Panc1 (cell line): ENCODE measurements at regions not wholly inside any gene's neighbourhood (a gene's known extent, or its start where the extent isn't known, plus 50 kb on each side); places are given as distances from the start of the nearest gene placed in this dataset.

ENCODE experiments used
- ATAC-seq: fragments of 200-7000 bp; cut with Tn5 transposase; 2 replicates; pipeline ENCODE4 v1.9.1; 2020; ENCODE audit warnings: mild to moderate bottlenecking, moderate library complexity
- BruUV-seq: library from RNA; stranded (reverse); fragments of 400-500 nt; replicated peaks from 2 replicates; lab custom pipeline; 2021; lab: Mats Ljungman, UMichigan
- CTCF ChIA-PET: fragments of 300-600 bp; sonication (Branson Sonifier 250); formaldehyde crosslinking; loops from one replicate; lab custom pipeline; 2022; ENCODE audit warnings: antibody characterized with exemption; lab: Charles Lee
- POLR2A ChIA-PET: fragments of 300-600 bp; sonication (Branson Sonifier 250); formaldehyde crosslinking; loops from one replicate; lab custom pipeline; 2022; ENCODE audit warnings: antibody characterized with exemption; lab: Charles Lee
- DNase-seq: peaks from one replicate; pipeline ENCODE4 v3.0.0-alpha.2; 2010; ENCODE audit warnings: low read depth, low spot score
- H3K27ac ChIP-seq: 2 replicates; pipeline ENCODE4 v1.5.1; 2011; ENCODE audit warnings: mild to moderate bottlenecking, low read length, inconsistent platforms
- H3K27me3 ChIP-seq: fragments of 200-500 bp; sonication (Bioruptor generic); 2 replicates; pipeline ENCODE4 v1.6.0; 2014; ENCODE audit warnings: low read length, inconsistent platforms; ENCODE audit not compliant: control insufficient read depth, insufficient read depth
- H3K36me3 ChIP-seq: fragments of 200-500 bp; sonication (Bioruptor generic); 2 replicates; pipeline ENCODE4 v1.5.1; 2014; ENCODE audit warnings: inconsistent platforms, mild to moderate bottlenecking, low read length, moderate library complexity; ENCODE audit not compliant: control insufficient read depth, insufficient read depth
- H3K4me1 ChIP-seq: 2 replicates; pipeline ENCODE4 v1.5.1; 2011; ENCODE audit warnings: inconsistent platforms, mild to moderate bottlenecking, low read length, moderate library complexity; ENCODE audit not compliant: control insufficient read depth, insufficient read depth
- H3K4me3 ChIP-seq, 2 experiments: 2 replicates each; pipeline ENCODE4 v1.5.1; 2011 to 2012; ENCODE audit warnings: low read depth in 2 of 2, low read length in 2 of 2, mild to moderate bottlenecking in 2 of 2, inconsistent platforms in 1 of 2, moderate library complexity in 1 of 2
- H3K9me3 ChIP-seq: fragments of 200-500 bp; sonication (Bioruptor generic); 2 replicates; pipeline ENCODE4 v1.5.1; 2014; ENCODE audit warnings: low read depth, mild to moderate bottlenecking, inconsistent platforms, low read length, moderate library complexity; ENCODE audit not compliant: control insufficient read depth, insufficient read depth
- CTCF ChIP-seq: fragments of 450-650 bp; IDR thresholded peaks from 2 replicates; pipeline ENCODE4 v1.5.1; 2017; ENCODE audit warnings: mild to moderate bottlenecking
- POLR2AphosphoS5 ChIP-seq: IDR thresholded peaks from 2 replicates; pipeline ENCODE4 v1.6.1; 2012; ENCODE audit warnings: mild to moderate bottlenecking, low read depth, low read length, moderate library complexity
- SIN3A ChIP-seq: IDR thresholded peaks from 2 replicates; pipeline ENCODE4 v1.6.1; 2012; ENCODE audit warnings: low read depth, mild to moderate bottlenecking, low read length, moderate library complexity, borderline replicate concordance; ENCODE audit not compliant: insufficient read depth
- TCF7L2 ChIP-seq: IDR thresholded peaks from 2 replicates; pipeline ENCODE4 v1.6.1; 2011; ENCODE audit warnings: mild to moderate bottlenecking, low read depth, low read length, inconsistent platforms
- in situ Hi-C: cut with HindIII; loops from 2 replicates; pipeline ENCODE4 v1.10.0; 2016; ENCODE audit warnings: low sequenced_read_pairs, low pct_unique_long_range_greater_than_20kb
- intact Hi-C: fragments of 100-400 bp; cut with micrococcal nuclease; formaldehyde crosslinking; loops from one replicate; pipeline ENCODE4 v1.10.0; 2022; ENCODE audit not compliant: unreplicated experiment
- TF ChIP-seq, protein P1 (sequence below), 2 experiments: IDR thresholded peaks; 2 replicates each; pipeline ENCODE4 v1.6.1; 2011 to 2012; ENCODE audit warnings: low read depth in 2 of 2, control low read depth in 1 of 2, low read length in 1 of 2, mild to moderate bottlenecking in 1 of 2, moderate library complexity in 1 of 2; ENCODE audit not compliant: insufficient read depth in 1 of 2

- DNase-seq (no peak), ATAC-seq (no peak)
- in situ Hi-C loops (no loop called here), intact Hi-C loops (no loop called here)
- Histone ChIP-seq H3K4me1 (no peaks in the 10 kb centered on the region), H3K9me3 (no peaks in the 10 kb centered on the region), H3K4me3 (no peak overlapping the region), H3K27ac (no peak overlapping the region), H3K36me3 (no peaks in the 10 kb centered on the region), H3K27me3 (peaks cover 2% of the 10 kb centered on the region)
- POLR2A ChIA-PET, result no interaction called here
- BruUV-seq, result no TSS peak
- CTCF ChIA-PET, result no interaction called here
- TF ChIP-seq POLR2AphosphoS5 (no peak), CTCF (no peak), TCF7L2 (no peak), SIN3A (no peak)
- TF ChIP-seq, protein P1, sequence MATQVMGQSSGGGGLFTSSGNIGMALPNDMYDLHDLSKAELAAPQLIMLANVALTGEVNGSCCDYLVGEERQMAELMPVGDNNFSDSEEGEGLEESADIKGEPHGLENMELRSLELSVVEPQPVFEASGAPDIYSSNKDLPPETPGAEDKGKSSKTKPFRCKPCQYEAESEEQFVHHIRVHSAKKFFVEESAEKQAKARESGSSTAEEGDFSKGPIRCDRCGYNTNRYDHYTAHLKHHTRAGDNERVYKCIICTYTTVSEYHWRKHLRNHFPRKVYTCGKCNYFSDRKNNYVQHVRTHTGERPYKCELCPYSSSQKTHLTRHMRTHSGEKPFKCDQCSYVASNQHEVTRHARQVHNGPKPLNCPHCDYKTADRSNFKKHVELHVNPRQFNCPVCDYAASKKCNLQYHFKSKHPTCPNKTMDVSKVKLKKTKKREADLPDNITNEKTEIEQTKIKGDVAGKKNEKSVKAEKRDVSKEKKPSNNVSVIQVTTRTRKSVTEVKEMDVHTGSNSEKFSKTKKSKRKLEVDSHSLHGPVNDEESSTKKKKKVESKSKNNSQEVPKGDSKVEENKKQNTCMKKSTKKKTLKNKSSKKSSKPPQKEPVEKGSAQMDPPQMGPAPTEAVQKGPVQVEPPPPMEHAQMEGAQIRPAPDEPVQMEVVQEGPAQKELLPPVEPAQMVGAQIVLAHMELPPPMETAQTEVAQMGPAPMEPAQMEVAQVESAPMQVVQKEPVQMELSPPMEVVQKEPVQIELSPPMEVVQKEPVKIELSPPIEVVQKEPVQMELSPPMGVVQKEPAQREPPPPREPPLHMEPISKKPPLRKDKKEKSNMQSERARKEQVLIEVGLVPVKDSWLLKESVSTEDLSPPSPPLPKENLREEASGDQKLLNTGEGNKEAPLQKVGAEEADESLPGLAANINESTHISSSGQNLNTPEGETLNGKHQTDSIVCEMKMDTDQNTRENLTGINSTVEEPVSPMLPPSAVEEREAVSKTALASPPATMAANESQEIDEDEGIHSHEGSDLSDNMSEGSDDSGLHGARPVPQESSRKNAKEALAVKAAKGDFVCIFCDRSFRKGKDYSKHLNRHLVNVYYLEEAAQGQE (IDR thresholded peaks at IDR 0.05; ENCODE audit: insufficient read depth in 1 of 2, low read depth in 2 of 2, low read length in 1 of 2), result no peak
Measured at GRCh38 chr2:129724021-129724757, 255.3 kb upstream of the RAB6C start.

GRCh38 chr2:129726216-129726615 lies 253.2 kb upstream of the RAB6C start:
- in situ Hi-C loops, result no loop called here
- ATAC-seq (no peak), DNase-seq (no peak)
- Histone ChIP-seq H3K36me3 (no peaks in the 10 kb centered on the region), H3K4me3 (no peak overlapping the region), H3K4me1 (no peaks in the 10 kb centered on the region), H3K27me3 (no peaks in the 10 kb centered on the region; the same call in 1 of the 2 replicates), H3K27ac (no peak overlapping the region), H3K9me3 (no peaks in the 10 kb centered on the region)
- CTCF ChIA-PET, result no interaction called here
- POLR2A ChIA-PET, result no interaction called here
- intact Hi-C loops, result no loop called here
- no TSS peak for BruUV-seq
- no peak for TF ChIP-seq SIN3A
- TF ChIP-seq CTCF, result no peak
- TF ChIP-seq, protein P1 (IDR thresholded peaks at IDR 0.05; ENCODE audit: insufficient read depth in 1 of 2, low read depth in 2 of 2, low read length in 1 of 2), result no peak
- TF ChIP-seq POLR2AphosphoS5, result no peak
- no peak for TF ChIP-seq TCF7L2
